ENCODE measurements at regions not wholly inside any gene's neighbourhood (a gene's known extent, or its start where the extent isn't known, plus 50 kb on each side); places are given as distances from the start of the nearest gene placed in this dataset.

- TF ChIP-seq EP300 (IDR thresholded peaks at IDR 0.05) = no peak
- no peak for TF ChIP-seq CTCF (IDR thresholded peaks at IDR 0.05)
Measured at GRCh38 chr15:69517052-69517451, 64.4 kb downstream of the RPLP1 start.

Data from tibial nerve (tissue), 4 donors.